ENCODE measurements at regions not wholly inside any gene's neighbourhood (a gene's known extent, or its start where the extent isn't known, plus 50 kb on each side); places are given as distances from the start of the nearest gene placed in this dataset.

DNA sequence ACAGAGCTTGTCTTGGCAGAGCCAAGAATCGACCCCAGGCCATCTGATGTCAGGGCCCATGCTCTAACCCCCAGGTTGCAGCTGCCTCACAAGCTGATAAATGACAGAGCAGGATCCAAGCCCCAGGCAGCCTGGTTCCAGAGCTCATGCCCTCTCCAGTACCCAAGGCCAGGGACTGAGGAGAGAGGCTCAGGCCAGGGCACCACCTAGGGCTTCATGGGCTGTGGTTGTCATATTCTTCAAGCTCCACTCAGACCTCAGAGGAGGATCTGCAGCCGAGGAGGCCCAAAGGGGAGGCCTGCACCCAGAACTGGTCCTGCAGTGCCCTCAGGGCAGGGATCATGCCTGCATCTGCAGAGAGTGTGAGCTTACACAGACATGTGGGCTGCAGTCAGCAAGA, 301.1 kb downstream of the MATN1 start:
- TF ChIP-seq, protein P1, sequence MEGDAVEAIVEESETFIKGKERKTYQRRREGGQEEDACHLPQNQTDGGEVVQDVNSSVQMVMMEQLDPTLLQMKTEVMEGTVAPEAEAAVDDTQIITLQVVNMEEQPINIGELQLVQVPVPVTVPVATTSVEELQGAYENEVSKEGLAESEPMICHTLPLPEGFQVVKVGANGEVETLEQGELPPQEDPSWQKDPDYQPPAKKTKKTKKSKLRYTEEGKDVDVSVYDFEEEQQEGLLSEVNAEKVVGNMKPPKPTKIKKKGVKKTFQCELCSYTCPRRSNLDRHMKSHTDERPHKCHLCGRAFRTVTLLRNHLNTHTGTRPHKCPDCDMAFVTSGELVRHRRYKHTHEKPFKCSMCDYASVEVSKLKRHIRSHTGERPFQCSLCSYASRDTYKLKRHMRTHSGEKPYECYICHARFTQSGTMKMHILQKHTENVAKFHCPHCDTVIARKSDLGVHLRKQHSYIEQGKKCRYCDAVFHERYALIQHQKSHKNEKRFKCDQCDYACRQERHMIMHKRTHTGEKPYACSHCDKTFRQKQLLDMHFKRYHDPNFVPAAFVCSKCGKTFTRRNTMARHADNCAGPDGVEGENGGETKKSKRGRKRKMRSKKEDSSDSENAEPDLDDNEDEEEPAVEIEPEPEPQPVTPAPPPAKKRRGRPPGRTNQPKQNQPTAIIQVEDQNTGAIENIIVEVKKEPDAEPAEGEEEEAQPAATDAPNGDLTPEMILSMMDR (IDR thresholded peaks at IDR 0.05) = no peak
- no peak for TF ChIP-seq EZH2phosphoT487 (IDR thresholded peaks at IDR 0.05)

Data from neural progenitor cell (in vitro differentiated cells).